ENCODE measurements at regions not wholly inside any gene's neighbourhood (a gene's known extent, or its start where the extent isn't known, plus 50 kb on each side); places are given as distances from the start of the nearest gene placed in this dataset.
"Not testable (repeated sequence)": the region's sequence is repeated elsewhere in the genome, so short reads cannot be mapped to it uniquely, and the experiment has no call there.

- H3K27ac ChIP-seq; H3K36me3 ChIP-seq; H3K4me1 ChIP-seq (ENCODE audit: control insufficient read depth in 1 of 2, low read depth in 2 of 2); H3K9me3 ChIP-seq; DNase-seq (ENCODE audit: low spot score); H3K4me3 ChIP-seq; H3K27me3 ChIP-seq (replicated peaks; ENCODE audit: insufficient read depth); ATAC-seq (ENCODE audit: insufficient number of reproducible peaks, low FRiP score, low read depth): not testable (repeated sequence)
These were observed 188.9 kb upstream of the PLGLB2 start for GRCh38 chr2:87559001-87559400.

DNA sequence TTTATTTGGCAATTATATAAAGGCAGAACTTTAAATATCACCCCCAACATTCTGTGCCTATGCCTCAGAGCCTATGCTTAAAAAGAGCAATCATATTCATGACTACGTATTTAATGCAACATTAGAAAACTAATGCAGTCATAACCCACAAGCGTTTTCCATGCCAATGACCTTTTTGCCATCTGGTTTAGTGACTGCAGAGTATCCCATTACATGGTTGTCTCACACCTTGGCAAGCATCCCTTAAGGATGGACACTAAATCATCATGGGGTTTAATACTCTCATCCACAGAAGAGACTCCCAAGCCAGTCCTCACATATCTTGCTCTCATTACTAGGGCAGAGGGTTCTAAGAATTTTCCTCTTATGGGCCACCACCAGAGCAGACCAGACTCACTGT lies 188.2 kb upstream of the PLGLB2 start:
- H3K27ac ChIP-seq; H3K9me3 ChIP-seq; ATAC-seq (ENCODE audit: insufficient number of reproducible peaks, low FRiP score, low read depth); H3K27me3 ChIP-seq (replicated peaks; ENCODE audit: insufficient read depth); H3K4me1 ChIP-seq (ENCODE audit: control insufficient read depth in 1 of 2, low read depth in 2 of 2); H3K36me3 ChIP-seq; H3K4me3 ChIP-seq; DNase-seq (ENCODE audit: low spot score): not testable (repeated sequence)

GRCh38 chr2:87565116-87565515 lies 182.8 kb upstream of the PLGLB2 start:
- not testable (repeated sequence) for ATAC-seq (ENCODE audit: insufficient number of reproducible peaks, low FRiP score, low read depth); H3K27me3 ChIP-seq (replicated peaks; ENCODE audit: insufficient read depth); H3K4me3 ChIP-seq; H3K4me1 ChIP-seq (ENCODE audit: control insufficient read depth in 1 of 2, low read depth in 2 of 2); H3K9me3 ChIP-seq; H3K36me3 ChIP-seq; DNase-seq (ENCODE audit: low spot score); H3K27ac ChIP-seq

- not testable (repeated sequence) for ATAC-seq (ENCODE audit: insufficient number of reproducible peaks, low FRiP score, low read depth); H3K27me3 ChIP-seq (replicated peaks; ENCODE audit: insufficient read depth); H3K36me3 ChIP-seq; H3K27ac ChIP-seq; H3K4me1 ChIP-seq (ENCODE audit: control insufficient read depth in 1 of 2, low read depth in 2 of 2); H3K4me3 ChIP-seq; H3K9me3 ChIP-seq; DNase-seq (ENCODE audit: low spot score)
These were observed 181.4 kb upstream of the PLGLB2 start for GRCh38 chr2:87566531-87566930.

DNA sequence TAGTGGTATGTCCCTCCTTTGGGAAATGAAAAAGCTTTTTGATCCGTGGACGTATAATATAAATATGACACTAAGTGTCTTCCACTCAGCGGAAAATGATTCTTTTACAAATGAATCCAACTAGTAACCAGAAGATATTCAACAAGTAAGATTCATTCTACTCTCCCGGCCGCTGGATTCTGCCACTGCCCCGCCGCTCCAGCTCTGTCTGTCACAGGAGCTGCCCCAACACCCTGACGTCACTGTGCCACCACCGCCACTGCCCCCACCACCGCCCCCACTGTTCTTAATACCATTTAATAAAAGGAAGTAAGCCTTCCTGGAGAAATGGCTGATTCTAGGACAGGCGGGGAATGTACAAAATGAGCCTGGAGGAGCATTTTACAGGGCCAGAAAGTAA lies 180.8 kb upstream of the PLGLB2 start:
- ATAC-seq (ENCODE audit: insufficient number of reproducible peaks, low FRiP score, low read depth); H3K9me3 ChIP-seq; H3K27me3 ChIP-seq (replicated peaks; ENCODE audit: insufficient read depth); H3K27ac ChIP-seq; DNase-seq (ENCODE audit: low spot score); H3K4me1 ChIP-seq (ENCODE audit: control insufficient read depth in 1 of 2, low read depth in 2 of 2); H3K36me3 ChIP-seq; H3K4me3 ChIP-seq: not testable (repeated sequence)

- not testable (repeated sequence) for H3K9me3 ChIP-seq; H3K27ac ChIP-seq; DNase-seq (ENCODE audit: low spot score); H3K4me3 ChIP-seq; H3K36me3 ChIP-seq; H3K27me3 ChIP-seq (replicated peaks; ENCODE audit: insufficient read depth); H3K4me1 ChIP-seq (ENCODE audit: control insufficient read depth in 1 of 2, low read depth in 2 of 2); ATAC-seq (ENCODE audit: insufficient number of reproducible peaks, low FRiP score, low read depth)
These were observed 180.0 kb upstream of the PLGLB2 start for GRCh38 chr2:87567912-87568311.

DNA sequence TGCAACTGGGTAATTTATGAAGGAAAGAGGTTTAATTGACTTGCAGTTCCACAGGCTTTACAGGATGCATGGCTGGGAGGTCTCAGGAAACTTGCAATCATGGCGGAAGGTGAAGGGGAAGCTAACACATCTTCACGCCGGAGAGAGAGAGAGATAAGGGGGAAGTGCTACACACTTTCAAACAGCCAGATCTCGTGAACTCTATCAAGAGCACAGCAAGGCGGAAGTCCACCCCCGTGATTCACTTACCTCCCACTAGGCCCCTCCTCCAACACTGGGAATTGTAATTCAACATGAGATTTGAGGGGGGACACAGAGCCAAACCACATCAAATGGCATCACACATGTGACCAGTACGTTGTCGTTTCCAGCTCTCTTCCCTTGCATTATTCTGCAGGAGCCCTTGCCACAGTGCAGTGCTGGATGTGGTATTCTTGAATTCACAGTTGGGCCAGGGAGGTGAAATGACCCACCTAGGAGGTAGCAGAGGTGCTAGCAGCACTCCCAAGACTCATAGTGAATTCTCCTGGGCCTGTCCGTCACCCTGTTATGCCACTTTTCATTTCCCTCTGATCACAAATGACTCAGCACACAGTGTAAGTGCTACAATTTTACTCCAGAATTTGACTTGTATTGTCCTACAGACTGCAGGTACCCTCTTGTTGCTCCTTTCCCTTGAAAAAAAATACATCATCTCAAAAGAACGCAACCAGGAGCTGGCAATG lies 179.2 kb upstream of the PLGLB2 start:
- not testable (repeated sequence) for H3K4me3 ChIP-seq; H3K4me1 ChIP-seq (ENCODE audit: control insufficient read depth in 1 of 2, low read depth in 2 of 2); H3K9me3 ChIP-seq; DNase-seq (ENCODE audit: low spot score); H3K36me3 ChIP-seq; H3K27ac ChIP-seq; H3K27me3 ChIP-seq (replicated peaks; ENCODE audit: insufficient read depth); ATAC-seq (ENCODE audit: insufficient number of reproducible peaks, low FRiP score, low read depth)

DNA sequence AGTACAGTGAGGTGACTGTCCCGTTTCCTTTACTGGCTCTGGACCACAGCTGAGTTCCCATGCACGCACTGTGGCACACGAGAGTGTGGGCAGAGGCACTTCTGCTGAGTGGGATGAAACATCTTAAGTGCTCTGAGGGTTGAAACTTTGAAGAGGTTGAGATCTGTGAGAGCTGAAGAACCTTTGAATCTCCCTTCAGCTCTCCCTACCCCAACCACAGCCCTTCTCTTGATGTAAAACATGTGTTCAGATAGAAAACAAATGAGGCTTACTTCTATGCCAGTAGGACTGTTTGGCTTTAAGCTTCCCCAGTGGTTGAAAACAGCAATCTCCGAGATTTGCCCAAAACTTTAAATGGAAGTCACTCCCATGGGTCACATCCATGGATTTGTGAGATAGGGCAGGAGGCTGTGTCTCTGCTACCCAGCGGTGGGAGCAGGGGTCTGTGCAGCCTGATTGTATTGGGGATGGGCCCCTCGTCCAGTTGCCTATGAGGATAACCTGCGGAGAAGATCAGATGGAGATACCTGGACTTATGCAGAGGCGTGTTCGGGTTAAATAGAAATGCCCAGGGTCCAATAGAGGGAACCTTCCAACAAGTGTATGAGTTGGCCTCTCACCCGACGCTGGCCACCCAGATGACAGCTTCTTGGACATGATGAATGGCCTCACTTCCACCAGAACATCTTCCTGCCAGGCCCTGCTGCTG lies 178.0 kb upstream of the PLGLB2 start:
- H3K36me3 ChIP-seq; H3K9me3 ChIP-seq; H3K27ac ChIP-seq; H3K4me3 ChIP-seq; DNase-seq (ENCODE audit: low spot score); H3K27me3 ChIP-seq (replicated peaks; ENCODE audit: insufficient read depth); H3K4me1 ChIP-seq (ENCODE audit: control insufficient read depth in 1 of 2, low read depth in 2 of 2); ATAC-seq (ENCODE audit: insufficient number of reproducible peaks, low FRiP score, low read depth): not testable (repeated sequence)

DNA sequence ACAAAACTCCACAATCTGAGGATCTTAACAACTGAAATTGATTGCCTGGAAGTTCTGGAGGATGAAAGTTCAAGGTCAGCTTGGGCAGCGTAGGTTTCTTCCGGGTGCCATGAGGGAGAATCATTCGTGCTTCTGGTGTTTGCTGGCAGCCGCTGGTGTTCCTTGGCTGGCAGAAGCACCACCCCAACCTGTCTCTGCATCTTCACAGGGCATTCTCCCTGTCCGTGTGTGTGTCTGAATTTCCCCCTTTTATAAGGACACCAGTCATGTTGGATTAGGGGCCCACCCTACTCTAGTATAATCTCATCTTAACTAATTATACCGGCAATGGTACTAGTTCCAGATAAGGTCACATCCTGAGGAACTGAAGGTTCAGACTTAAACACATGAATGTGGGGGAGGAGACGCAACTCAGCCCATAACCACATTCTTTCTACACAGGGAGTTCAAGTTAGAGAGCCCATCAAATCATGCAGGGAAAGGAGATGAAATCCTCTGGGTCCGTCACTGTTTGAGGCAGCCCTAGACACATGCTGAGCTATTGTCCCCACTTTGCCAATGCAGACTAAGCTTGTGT lies 175.9 kb upstream of the PLGLB2 start:
- ATAC-seq (ENCODE audit: insufficient number of reproducible peaks, low FRiP score, low read depth); H3K4me1 ChIP-seq (ENCODE audit: control insufficient read depth in 1 of 2, low read depth in 2 of 2); H3K27me3 ChIP-seq (replicated peaks; ENCODE audit: insufficient read depth); H3K27ac ChIP-seq; H3K4me3 ChIP-seq; DNase-seq (ENCODE audit: low spot score); H3K36me3 ChIP-seq; H3K9me3 ChIP-seq: not testable (repeated sequence)

DNA sequence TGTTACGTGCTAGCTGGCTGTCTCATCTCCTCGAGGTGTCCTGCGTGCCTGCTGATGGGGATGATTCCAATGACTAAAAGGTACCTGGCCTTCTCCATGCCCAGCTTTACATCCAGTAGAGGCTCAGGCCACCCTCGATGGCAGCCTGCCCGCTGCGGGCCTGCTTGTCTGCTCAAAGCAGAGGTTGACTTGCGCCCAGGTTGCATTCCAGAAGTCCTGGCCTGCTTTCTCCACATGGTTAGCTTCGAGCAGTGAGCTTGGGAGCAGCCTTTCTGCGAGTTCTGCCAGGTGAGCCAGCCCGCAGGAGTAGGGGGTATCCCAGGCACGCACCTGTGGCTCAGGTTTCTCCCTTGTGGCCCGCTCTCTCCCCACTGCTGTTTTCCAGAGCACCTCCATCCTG lies 175.0 kb upstream of the PLGLB2 start:
- not testable (repeated sequence) for H3K27me3 ChIP-seq (replicated peaks; ENCODE audit: insufficient read depth); H3K4me1 ChIP-seq (ENCODE audit: control insufficient read depth in 1 of 2, low read depth in 2 of 2); H3K9me3 ChIP-seq; DNase-seq (ENCODE audit: low spot score); H3K27ac ChIP-seq; H3K4me3 ChIP-seq; ATAC-seq (ENCODE audit: insufficient number of reproducible peaks, low FRiP score, low read depth); H3K36me3 ChIP-seq

GRCh38 chr2:87573386-87574192 lies 174.3 kb upstream of the PLGLB2 start:
- DNase-seq (ENCODE audit: low spot score); H3K27ac ChIP-seq; H3K4me3 ChIP-seq; H3K9me3 ChIP-seq; H3K27me3 ChIP-seq (replicated peaks; ENCODE audit: insufficient read depth); H3K36me3 ChIP-seq; H3K4me1 ChIP-seq (ENCODE audit: control insufficient read depth in 1 of 2, low read depth in 2 of 2); ATAC-seq (ENCODE audit: insufficient number of reproducible peaks, low FRiP score, low read depth): not testable (repeated sequence)

Data from thoracic aorta (tissue), 2 donors.